HG02884 (cell line): ENCODE measurements at regions not wholly inside any gene's neighbourhood (a gene's known extent, or its start where the extent isn't known, plus 50 kb on each side); places are given as distances from the start of the nearest gene placed in this dataset.

Experiments
- ATAC-seq: cut with Tn5 transposase; IDR thresholded peaks from one replicate; pipeline ENCODE4 v1.9.1; 2021; ENCODE audit warnings: mild to moderate bottlenecking, moderate library complexity; ENCODE audit not compliant: unreplicated experiment

DNA sequence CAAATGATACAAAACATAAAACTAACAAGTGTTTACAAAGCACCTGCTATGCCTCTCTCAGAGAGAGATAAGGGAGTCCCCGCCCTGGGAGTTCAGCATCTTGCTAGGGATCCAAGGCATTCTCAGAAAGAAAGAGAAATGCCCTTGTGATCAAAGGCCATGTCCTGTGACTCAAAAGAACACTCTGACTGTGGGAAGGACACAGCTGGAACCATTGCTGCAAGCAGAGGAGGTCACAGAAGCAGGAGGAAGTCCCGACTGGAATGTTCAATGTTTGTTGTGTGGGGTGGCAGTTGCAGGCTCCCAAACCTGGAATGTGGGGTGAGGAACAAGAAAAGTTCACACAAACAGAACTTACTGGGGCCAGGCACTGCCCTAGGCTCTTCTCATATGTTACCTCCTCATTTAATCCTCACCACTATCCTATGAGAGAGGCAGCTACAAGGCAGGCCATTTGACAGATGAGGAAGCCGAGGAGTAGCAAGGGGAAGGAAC, 93.0 kb upstream of the GRIK3 start:
- ATAC-seq, result no peak

DNA sequence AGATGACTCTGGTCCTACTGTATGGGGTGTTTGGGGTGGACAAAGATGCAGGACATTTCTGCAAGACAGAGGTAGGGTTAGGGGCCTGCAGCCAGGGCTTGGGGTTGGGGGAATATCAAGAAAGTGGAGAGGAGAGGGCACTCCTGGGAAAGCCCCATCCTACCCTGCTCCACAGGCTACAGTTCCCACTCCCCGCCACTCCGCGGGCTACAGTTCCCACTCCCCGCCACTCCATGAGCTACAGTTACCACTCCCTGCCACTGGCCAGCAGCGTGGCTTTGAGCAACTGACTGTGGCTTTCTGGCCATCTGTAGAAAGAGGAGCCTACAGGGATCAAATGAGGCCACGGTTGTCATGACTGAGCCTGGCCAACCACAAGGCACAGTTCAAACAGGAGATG, 93.8 kb upstream of the GRIK3 start:
- no peak for ATAC-seq

DNA sequence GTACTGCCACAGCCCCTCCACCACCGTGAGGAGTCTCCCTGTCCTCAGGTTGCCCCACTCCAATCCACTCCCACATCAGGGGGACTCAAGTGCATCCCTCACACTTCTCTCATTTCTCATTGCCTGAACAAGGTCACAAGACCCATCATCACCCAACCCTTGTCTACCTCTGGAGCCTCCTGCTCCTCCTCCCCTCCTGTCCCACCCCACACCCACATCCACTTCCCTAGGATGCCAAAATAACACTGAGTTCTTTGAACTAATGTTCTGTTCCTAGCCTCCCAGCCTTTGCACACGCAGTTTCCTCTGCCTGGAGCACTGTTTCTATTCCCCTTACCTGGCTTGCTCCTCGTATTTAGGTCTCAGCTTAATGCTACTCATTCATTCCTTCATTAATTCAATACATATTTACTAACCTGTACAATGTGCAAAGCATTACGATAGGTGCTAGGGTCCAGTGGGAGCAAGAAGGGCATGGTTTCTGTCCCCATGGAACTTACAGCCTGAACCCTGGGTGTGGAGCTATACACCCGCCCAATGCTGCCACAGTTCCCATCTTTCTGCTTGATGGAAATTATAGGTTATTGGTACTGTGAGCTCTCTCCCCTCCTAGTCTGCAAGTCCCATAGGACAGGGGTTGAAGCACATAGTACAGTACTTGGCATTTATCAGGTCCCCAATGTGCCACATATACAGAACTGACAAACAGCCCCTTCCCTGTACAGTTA, 96.1 kb upstream of the GRIK3 start:
- ATAC-seq, result no peak

DNA sequence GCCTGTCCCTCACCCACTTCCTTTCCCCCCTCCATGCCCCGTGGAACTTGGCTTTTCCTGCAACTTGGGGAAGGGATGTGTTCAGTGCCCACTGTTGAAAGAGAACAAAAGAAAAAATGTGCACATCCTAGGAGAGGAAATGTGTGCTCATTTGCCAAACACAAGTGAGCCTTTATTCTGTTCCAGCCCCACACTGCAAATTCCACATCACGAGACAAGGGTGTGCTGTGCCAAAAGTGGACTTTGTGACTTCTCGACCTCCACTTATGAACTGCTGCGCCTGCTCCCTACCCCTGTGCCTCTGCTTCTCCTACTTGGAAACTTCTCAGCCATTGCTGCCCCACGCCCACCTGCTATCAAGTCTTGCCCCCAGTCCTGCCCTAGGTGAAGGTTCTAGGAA, 97.0 kb upstream of the GRIK3 start:
- ATAC-seq, result no peak

DNA sequence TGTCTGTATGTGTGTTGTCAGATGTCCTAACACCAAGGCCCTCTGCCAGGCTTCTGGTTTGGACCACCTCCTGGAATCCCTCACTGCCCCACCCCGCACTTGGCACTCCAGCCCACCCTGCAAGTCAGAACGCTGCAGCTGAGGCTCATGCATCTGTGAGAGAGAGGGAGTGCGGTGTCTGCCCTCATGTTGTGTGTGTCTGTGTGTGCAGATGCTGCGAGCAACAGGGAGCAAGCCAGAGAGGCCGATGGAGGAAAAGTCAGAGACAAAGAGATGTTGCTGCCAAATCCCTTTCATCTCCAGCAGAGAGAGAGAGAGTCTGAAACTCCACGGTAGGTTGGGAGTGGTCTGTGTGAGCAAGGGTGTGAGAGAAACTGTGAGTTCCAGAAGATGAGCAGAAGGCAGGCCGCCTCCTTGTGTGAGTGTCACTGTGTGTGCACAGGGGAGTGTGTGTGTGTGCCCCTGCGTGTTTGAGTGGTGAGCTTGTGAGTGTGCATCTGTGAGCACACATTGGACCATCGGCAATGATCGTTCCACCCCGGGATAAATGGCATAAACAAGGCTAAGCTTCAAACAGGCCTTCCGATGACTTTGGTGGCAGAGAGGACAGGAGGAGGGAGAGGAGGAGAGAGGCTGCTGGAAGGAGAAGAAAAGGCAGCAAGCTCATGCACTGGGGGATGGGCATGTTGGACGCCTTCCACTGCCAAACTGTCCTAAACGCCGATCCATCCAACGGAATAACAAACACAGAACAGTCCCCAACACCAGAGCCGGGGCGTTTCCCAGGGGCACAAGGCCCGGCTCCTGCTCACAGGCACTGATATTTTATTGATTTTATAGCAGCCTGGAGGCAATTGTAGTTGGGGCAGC, 99.2 kb upstream of the GRIK3 start:
- no peak for ATAC-seq

DNA sequence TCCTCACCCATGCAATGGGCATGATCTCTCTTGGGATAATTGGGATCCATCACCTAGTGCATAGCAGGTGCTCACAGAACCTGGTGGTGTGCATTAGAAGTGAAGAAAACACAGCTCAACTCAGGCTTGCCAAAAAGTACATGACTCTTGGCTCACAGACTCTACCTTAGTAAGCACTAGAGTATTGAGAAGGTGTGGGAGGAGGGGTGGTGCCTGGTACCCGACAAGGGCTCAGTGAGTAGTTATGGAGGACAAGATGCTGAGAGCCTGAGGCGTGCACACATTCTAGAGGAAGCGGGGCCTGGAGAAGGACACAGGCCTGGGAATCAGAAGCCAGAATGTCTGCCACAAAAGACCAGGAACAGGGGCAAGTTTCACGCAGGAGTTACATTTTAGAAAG, 100.3 kb upstream of the GRIK3 start:
- ATAC-seq, result no peak

DNA sequence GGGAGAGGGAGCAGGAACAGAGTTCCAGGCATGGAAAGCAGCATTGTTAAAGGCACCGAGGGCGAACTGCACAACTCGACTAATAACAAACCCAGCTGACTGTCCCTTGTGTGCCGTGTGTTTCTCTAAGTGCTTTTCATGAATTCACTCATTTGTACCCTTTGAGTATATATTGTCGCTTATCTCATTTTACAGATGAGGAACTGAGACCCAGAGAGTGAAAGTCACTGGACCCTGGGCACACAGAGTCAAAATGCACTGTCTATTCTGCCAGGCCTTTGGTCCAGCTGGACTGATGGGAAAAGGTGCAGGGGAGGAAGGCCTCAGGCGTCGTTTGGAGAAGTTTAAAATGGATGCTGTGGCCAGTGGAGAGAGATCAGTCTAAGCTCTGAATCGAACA, 100.7 kb upstream of the GRIK3 start:
- no peak for ATAC-seq

DNA sequence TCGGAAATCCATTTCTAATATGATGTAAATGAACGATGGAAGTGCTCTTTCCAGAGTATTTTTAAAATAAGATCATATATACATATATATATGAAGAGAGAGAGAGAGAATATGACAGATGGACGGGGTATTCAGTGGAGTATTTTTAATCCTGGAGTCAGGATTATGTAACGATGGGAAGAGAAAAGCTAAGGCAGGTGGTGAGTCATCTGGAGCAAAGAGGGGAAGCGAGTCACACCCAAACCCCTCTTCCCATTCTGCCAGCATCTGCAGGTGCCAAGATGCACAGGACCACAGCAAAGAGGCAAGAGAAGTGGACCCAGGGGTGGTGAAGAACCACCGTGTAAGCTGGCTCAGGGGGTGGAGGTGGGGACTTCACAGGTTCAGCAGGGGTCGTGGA, 102.7 kb upstream of the GRIK3 start:
- no peak for ATAC-seq

DNA sequence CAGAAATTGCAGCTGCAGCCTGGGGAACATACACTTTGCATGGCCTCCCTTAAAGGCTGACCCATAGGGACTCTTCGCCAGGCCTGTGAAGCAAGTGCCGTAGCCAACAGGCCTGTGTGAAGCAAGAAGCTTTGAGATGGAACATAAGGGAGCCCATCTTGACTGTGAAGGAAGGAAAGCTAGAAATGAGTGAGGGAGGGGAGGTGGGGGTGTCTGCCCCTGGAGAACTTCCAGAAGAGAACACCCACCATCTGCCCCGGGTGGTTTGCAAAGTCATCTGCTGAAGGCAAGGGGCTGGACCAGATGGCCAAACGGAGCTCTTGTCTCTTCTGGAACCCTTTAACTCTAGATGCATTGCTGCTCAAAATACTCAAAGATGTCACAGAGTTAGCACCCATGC, 103.3 kb upstream of the GRIK3 start:
- ATAC-seq, result no peak

DNA sequence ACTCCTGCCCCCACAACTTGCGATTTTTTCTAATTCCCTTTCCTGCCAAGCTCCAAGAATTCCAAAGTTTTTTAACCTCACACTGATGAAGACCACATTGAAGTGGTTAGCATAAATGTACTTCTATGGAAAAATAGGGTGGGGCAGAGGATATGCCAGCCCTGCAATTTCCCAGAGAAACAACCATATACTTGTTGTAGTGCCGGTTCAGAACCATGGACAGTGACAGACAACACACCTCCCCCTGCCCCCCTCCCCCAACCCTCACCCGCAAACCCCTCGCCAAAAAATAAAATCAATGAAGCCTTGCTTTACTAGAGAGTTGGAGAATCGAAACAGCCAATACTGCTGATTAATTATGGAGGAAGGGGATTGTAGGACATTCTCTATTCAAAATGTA, 109.5 kb upstream of the GRIK3 start:
- ATAC-seq, result no peak

DNA sequence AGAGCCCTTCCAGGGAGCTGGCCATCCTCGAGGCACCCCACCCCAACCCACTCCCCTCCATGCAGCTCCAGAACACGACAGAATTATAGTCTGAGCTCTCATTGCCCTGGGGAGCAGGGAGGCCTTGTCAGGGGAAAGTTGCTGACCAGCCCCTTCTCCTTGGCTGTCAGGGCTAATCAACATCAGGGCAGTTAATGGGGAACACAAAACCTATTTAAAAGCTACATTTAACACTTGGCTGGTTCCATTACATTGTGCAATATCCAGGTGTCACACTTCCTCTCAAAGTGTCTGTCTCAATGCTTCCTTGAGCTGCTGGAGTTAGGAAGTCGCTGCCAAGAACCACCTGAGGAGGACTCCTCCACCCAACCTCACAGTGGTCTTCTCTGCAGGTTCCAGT, 111.8 kb upstream of the GRIK3 start:
- ATAC-seq, result no peak

DNA sequence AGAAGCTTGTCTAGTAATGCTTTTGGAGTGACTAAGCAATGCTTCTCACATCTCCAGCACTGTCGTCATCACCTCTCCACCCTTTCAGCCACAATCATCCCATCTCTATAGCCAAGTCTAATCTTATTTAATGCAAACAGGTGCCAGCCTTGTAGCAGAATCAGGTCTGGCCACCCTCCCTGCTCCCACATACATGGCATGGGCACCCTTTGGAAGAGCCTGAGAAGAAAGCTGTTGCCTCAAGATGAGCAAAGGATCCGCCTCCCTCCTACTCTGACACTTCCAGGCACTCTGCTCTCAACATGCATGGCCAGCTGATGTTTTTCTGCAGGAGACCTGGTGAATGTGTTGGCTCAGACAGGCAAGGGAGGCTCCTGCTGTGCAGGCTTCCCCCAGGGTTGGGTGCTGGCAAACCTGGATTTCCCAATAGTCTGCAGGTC, 113.1 kb upstream of the GRIK3 start:
- ATAC-seq, result no peak

DNA sequence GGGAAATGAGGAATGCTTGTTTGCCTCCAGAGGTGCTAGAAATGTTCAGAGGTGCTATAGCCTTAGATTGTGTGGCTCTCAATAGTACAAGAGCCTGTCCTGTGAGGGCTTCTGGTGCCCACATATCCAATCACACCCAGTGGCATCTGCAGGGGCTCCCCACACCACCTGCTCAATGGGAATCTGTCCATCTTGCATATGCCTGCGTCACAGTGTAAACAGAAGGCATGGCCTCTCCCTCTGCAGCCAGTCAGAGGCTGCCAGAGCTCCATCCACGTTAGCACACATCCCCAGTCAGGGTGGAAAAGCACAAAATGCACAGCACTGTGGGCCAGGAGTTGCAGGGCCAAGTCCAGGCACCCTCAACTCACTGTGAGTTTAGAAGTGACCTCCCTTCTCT, 113.6 kb upstream of the GRIK3 start:
- ATAC-seq, result no peak

DNA sequence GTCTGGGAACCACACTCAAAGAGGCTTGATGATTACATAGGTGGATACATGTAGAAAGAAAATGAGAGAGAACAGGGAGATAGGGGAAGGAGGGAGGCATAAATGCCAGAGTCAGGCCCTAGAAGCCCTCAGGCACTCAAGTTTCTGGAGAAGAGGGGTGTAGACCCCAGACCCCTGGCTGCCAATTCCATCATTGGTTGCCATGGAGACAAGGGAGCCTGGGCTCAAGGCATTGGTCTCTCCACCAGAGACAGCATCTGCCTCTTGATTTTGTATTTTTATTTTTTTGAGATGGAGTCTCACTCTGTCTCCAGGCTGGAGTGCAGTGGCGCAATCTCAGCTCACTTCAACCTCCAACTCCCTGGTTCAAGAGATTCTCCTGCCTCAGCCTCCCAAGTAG, 114.3 kb upstream of the GRIK3 start:
- ATAC-seq, result no peak

DNA sequence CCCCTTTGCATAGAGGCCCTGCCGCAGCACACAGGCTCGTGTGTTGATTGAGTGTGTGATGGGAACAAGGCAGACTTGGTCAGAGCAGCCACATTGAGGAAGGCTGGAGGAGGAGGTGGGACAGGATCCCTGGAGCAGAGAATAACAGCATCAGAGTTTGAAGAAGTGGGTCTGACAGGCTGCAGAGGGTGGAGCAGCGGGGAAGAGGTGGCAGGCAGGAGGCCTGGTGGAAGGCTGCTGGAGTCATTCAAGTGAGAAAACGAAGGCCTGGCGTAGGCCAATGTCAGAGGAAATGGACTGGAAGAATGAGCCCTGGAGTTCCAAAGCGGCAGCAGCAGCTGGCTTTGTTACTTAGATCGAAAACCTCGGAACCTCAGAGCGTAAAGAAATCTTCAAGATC, 115.0 kb upstream of the GRIK3 start:
- no peak for ATAC-seq

DNA sequence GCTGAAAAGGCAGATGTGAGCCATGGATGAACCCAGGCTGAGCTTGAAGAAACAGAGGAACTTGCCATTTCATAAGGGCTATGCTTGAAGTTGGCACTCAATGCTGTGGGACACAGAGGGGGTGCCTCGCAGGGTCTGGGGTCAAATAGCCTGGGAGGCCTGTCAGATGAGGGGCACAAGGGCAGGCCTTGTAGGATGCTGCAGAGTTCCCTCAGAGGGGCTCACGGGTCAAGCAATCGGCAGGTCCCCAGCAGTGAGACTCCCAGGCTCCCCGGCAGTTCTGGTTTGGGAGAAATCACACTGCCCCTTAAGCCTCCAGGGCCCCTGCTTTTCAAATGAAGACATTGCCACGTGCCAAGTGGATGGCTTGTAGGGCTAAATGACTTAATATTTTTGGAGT, 116.7 kb upstream of the GRIK3 start:
- ATAC-seq, result no peak

DNA sequence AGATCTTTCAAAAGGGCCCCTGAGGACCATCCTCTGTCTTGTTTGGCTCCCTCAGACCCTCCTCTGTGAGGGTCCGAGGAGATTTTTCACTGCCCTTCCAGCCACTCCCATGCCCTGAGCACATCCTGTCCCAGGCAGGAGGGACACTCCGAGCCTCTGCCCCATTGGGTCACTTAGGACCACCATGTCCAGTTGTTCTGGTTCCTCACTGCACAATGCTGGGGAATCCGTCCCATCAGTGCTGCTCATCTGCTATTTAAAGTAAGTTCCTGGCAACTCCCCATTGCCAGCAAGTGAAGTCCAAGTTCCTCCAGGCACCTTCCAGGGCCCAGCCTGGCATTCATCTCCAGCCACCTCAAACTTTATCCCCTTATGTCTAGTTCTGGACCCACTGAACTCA, 117.5 kb upstream of the GRIK3 start:
- ATAC-seq, result no peak

DNA sequence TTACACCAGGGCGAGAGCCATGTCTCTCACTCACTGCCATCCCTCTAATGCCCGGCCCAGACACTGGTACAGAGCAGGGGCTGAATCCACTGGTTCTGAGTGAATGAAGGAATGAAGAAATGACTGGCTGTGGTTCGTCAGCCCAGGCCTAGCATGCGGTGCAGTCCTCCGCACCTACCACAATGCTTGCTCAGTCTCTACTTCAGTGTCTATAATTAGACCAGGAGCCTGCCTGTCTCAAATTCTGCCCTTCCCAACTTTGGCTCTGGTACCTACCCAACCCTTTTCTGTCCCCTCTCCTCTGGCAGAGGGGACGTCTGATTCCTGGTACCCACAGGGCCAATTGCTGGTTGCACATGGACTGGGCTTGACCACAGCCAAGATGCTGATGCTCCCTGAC, 118.2 kb upstream of the GRIK3 start:
- no peak for ATAC-seq

DNA sequence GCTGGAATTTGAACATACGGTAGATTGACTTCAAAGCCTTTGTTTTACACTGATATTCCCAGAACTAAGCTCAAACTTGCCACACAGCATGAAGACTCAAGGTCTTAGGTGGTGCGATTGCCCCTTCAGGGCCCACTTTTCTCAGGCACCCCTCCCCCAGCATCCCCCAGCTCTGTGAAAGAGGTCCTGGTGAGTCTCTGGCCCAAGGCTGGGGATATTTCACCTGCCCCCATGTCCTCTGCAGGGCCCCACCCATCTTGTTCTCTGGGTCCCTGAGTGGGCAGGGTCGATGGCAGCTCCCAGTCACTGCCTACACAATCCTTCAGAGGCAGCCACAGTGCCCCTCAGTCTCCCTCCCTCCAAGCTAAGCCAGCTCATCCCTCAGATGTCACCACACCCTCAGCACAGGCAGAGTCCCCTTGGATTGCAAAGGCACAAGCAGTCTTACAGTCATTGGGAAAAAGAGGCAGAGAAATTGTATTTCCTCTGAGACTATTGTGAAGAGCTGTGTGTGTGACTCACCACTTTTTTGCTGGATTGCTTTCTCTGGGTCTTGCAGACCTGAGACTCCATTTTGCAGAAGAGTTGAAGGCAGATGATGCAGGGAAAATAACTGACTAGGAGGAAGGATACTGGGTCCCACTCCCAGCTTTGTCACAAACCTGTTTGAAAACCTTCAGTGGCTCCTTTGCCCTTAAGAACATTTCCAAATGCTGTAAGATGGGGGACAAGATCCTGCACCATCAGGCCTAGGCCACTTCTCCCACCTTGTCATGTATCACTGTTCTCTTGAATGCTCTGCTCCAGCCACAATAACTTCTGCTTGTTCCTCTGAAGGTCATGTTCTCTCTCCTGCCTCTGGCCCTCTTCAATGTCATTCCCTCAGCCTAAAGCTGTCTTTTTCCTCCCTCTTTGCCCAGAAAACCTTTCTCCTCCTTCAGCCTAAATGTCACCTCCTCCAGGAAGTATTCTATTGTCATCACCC, 119.1 kb upstream of the GRIK3 start:
- no peak for ATAC-seq

DNA sequence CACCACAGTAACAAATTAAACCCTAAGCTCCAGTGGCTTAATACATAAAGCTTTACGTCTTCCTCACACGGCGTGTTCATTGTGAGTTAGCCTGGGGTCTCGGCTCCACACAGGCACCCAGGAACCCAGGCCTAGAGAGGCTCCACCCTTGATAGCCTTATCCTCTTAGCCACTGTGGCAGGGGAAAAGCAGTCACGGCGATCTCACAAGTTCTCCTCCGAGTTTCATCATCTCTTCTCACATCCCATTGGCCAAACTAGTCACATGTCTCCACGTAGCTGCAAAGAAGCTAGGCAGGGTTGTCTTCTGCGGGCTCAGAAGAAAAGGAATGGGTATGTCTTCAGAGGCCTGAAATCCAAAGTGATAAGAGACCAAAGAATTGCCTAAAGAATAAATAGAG, 122.3 kb upstream of the GRIK3 start:
- no peak for ATAC-seq

DNA sequence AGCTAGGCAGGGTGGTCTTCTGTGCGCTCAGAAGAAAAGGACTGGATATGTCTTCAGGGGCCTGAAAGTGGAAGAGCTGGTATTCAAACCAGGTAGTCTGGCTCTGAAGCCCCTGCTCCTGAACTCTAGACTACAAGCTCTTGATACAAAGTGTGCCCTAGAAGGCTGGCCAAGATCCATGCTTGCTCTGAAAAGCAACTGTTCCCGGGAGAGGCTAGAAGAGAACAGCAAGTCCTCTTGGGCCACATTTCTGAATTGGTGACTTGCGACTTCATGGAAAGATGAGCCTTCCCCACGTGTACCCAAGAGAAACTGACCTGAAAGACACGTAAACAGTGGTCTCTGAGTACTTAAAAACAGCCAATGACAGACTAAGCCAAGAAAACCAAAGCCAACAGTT, 123.3 kb upstream of the GRIK3 start:
- no peak for ATAC-seq
